HL-60 (cell line): ENCODE measurements at regions not wholly inside any gene's neighbourhood (a gene's known extent, or its start where the extent isn't known, plus 50 kb on each side); places are given as distances from the start of the nearest gene placed in this dataset.

Experiments
- DNase-seq, 2 experiments: peaks; one replicate each; pipeline ENCODE4 v3.0.0-alpha.2; 2010 to 2020; ENCODE audit warnings: low read depth in 1 of 2, low spot score in 1 of 2
- H3K27ac ChIP-seq: fragments of 250-450 bp; sonication (Bioruptor Pico); replicated peaks from 2 replicates; pipeline ENCODE4 v1.5.1; 2020; ENCODE audit warnings: mild to moderate bottlenecking, moderate library complexity
- H3K27me3 ChIP-seq: fragments of 250-450 bp; sonication (Bioruptor Pico); 2 replicates; pipeline ENCODE4 v1.5.1; 2021; ENCODE audit warnings: mild to moderate bottlenecking, moderate library complexity; ENCODE audit not compliant: insufficient read depth, poor library complexity, severe bottlenecking
- H3K4me3 ChIP-seq: replicated peaks from 2 replicates; pipeline ENCODE4 v1.5.1; 2011; ENCODE audit warnings: mild to moderate bottlenecking, control low read depth, low read length; ENCODE audit not compliant: insufficient read depth
- CTCF ChIP-seq: IDR thresholded peaks from one replicate; pipeline ENCODE4 v1.5.1; 2011; ENCODE audit warnings: low read length, control low read depth, inconsistent platforms; ENCODE audit not compliant: insufficient read depth
- GABPA ChIP-seq: IDR thresholded peaks from 2 replicates; pipeline ENCODE4 v1.6.1; 2012; ENCODE audit warnings: low read depth
- POLR2AphosphoS5 ChIP-seq: IDR thresholded peaks from 2 replicates; pipeline ENCODE4 v1.6.1; 2012; ENCODE audit warnings: low read depth
- REST ChIP-seq: IDR thresholded peaks from 2 replicates; pipeline ENCODE4 v1.6.1; 2012; ENCODE audit warnings: low read depth; ENCODE audit not compliant: insufficient replicate concordance
- SPI1 ChIP-seq: IDR thresholded peaks from 2 replicates; pipeline ENCODE4 v1.6.1; 2012; ENCODE audit warnings: low read depth, mild to moderate bottlenecking, borderline replicate concordance

DNA sequence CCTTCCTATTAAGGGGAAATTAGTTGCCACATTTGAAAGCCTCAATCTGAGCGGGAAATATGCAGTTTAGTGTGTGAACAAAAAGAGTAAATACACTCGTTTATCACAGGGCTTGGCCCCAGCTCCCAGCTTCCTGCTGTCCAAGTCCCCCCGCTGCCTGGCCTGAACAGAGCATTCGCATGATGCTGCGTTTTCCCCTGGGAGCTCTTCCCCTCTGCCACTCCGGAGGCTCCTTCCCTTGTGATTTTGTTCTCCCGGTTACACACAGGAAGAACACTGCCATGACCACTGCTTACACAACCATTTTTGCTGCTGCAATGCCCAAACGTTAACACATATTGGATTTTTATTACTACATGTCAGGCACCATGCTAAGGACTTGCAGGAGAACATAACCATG lies 120.7 kb upstream of the ADARB2 start:
- no peak overlapping the region for H3K27ac ChIP-seq
- no peak for DNase-seq
- no peaks in the 10 kb centered on the region for H3K27me3 ChIP-seq
- H3K4me3 ChIP-seq = no peak overlapping the region
- TF ChIP-seq POLR2AphosphoS5 = no peak
- no peak for TF ChIP-seq GABPA
- TF ChIP-seq REST = no peak
- no peak for TF ChIP-seq CTCF
- no peak for TF ChIP-seq SPI1

DNA sequence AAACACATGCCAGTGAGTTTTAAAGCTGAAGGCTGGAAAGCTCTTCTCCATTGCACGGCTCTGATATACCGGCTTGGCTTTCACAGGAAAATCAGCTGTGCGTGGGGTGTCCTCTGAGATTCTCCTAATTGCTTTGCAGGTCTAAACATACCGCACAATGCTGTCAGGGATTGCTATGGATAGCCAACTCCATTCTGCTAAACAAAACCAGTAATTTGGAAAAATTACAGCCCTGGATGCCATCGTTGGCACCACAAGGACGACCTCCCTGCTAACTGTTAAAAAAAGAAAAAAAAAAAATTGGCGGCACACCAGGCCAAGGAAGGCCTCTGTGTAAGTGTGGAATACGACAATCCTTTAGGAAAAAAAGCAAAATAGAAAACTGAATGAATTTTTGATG lies 118.6 kb upstream of the ADARB2 start:
- Histone ChIP-seq H3K27me3 (no peaks in the 10 kb centered on the region), H3K27ac (no peak overlapping the region)
- TF ChIP-seq REST = no peak
- TF ChIP-seq POLR2AphosphoS5 = no peak
- no peak for TF ChIP-seq CTCF
- no peak for TF ChIP-seq SPI1
- TF ChIP-seq GABPA = no peak

GRCh38 chr10:1854271-1854670 lies 116.9 kb upstream of the ADARB2 start:
- Histone ChIP-seq H3K4me3 (no peak overlapping the region), H3K27me3 (no peaks in the 10 kb centered on the region), H3K27ac (no peak overlapping the region)
- DNase-seq = no peak
- TF ChIP-seq POLR2AphosphoS5 (no peak), REST (no peak), CTCF (no peak), GABPA (no peak), SPI1 (no peak)

More for the DNA sequence above, 118.6 kb upstream of the ADARB2 start:
- DNase-seq = no peak
- H3K4me3 ChIP-seq = no peak overlapping the region
